ENCODE measurements at regions not wholly inside any gene's neighbourhood (a gene's known extent, or its start where the extent isn't known, plus 50 kb on each side); places are given as distances from the start of the nearest gene placed in this dataset.

- Histone ChIP-seq H3K4me2 (ENCODE audit: low read depth, low read length, poor library complexity, severe bottlenecking) (no peak overlapping the region), H4K20me1 (ENCODE audit: low read depth, low read length) (no peaks in the 10 kb centered on the region), H3F3A (ENCODE audit: insufficient read depth) (no peaks in the 10 kb centered on the region), H3K27me3 (ENCODE audit: low read length) (no peaks in the 10 kb centered on the region), H3K9ac (ENCODE audit: low read length) (no peak overlapping the region), H3K9me2 (replicated peaks; ENCODE audit: insufficient read depth, low read length) (no peaks in the 10 kb centered on the region), H3K27ac (ENCODE audit: low read depth, low read length) (no peak overlapping the region), H3K79me2 (ENCODE audit: insufficient read depth, low read length) (no peaks in the 10 kb centered on the region), H2AFZ (ENCODE audit: low read depth, low read length, severe bottlenecking) (no peak overlapping the region), H3K36me3 (ENCODE audit: low read length) (no peaks in the 10 kb centered on the region), H3K4me3 (ENCODE audit: insufficient read depth, low read length, poor library complexity, severe bottlenecking) (no peak overlapping the region), H3K9me3 (ENCODE audit: insufficient read depth, low read length) (no peaks in the 10 kb centered on the region)
- TF ChIP-seq EZH2phosphoT487 (conservative IDR thresholded peaks at IDR 0.05; ENCODE audit: low read length) (no peak), CTCF (IDR thresholded peaks at IDR 0.05; ENCODE audit: insufficient read depth, low read length, poor library complexity, severe bottlenecking) (no peak)
These were observed 209.2 kb downstream of the DIRAS2 start for GRCh38 chr9:90433398-90433941.

GRCh38 chr9:90441814-90442213, 200.8 kb downstream of the DIRAS2 start:
- Histone ChIP-seq H4K20me1 (ENCODE audit: low read depth, low read length) (no peaks in the 10 kb centered on the region), H3K4me3 (ENCODE audit: insufficient read depth, low read length, poor library complexity, severe bottlenecking) (no peak overlapping the region), H2AFZ (ENCODE audit: low read depth, low read length, severe bottlenecking) (no peak overlapping the region), H3K9me2 (replicated peaks; ENCODE audit: insufficient read depth, low read length) (no peaks in the 10 kb centered on the region), H3K27ac (ENCODE audit: low read depth, low read length) (no peak overlapping the region), H3K36me3 (ENCODE audit: low read length) (no peaks in the 10 kb centered on the region), H3K9ac (ENCODE audit: low read length) (no peak overlapping the region), H3K9me3 (ENCODE audit: insufficient read depth, low read length) (no peaks in the 10 kb centered on the region), H3K4me2 (ENCODE audit: low read depth, low read length, poor library complexity, severe bottlenecking) (no peak overlapping the region), H3K27me3 (ENCODE audit: low read length) (no peaks in the 10 kb centered on the region), H3K79me2 (ENCODE audit: insufficient read depth, low read length) (no peaks in the 10 kb centered on the region), H3F3A (ENCODE audit: insufficient read depth) (no peaks in the 10 kb centered on the region)
- no peak for TF ChIP-seq EZH2phosphoT487 (conservative IDR thresholded peaks at IDR 0.05; ENCODE audit: low read length)
- TF ChIP-seq CTCF (IDR thresholded peaks at IDR 0.05; ENCODE audit: insufficient read depth, low read length, poor library complexity, severe bottlenecking): no peak

- no peak overlapping the region for H3K27ac ChIP-seq (ENCODE audit: low read depth, low read length)
- TF ChIP-seq CTCF (IDR thresholded peaks at IDR 0.05; ENCODE audit: insufficient read depth, low read length, poor library complexity, severe bottlenecking): no peak
- no peak for TF ChIP-seq EZH2phosphoT487 (conservative IDR thresholded peaks at IDR 0.05; ENCODE audit: low read length)
- H4K20me1 ChIP-seq (ENCODE audit: low read depth, low read length): no peaks in the 10 kb centered on the region
- H3K9me3 ChIP-seq (ENCODE audit: insufficient read depth, low read length): no peaks in the 10 kb centered on the region
- H3K4me3 ChIP-seq (ENCODE audit: insufficient read depth, low read length, poor library complexity, severe bottlenecking): no peak overlapping the region
- H2AFZ ChIP-seq (ENCODE audit: low read depth, low read length, severe bottlenecking): no peak overlapping the region
- H3K9me2 ChIP-seq (replicated peaks; ENCODE audit: insufficient read depth, low read length): no peaks in the 10 kb centered on the region
- H3K79me2 ChIP-seq (ENCODE audit: insufficient read depth, low read length): no peaks in the 10 kb centered on the region
- no peaks in the 10 kb centered on the region for H3F3A ChIP-seq (ENCODE audit: insufficient read depth)
- H3K27me3 ChIP-seq (ENCODE audit: low read length): no peaks in the 10 kb centered on the region
- H3K4me2 ChIP-seq (ENCODE audit: low read depth, low read length, poor library complexity, severe bottlenecking): no peak overlapping the region
- H3K9ac ChIP-seq (ENCODE audit: low read length): no peak overlapping the region
- no peaks in the 10 kb centered on the region for H3K36me3 ChIP-seq (ENCODE audit: low read length)
These were observed 199.9 kb downstream of the DIRAS2 start for GRCh38 chr9:90442723-90443122.

Measured in SU-DHL-6 (cell line).